ENCODE measurements at regions not wholly inside any gene's neighbourhood (a gene's known extent, or its start where the extent isn't known, plus 50 kb on each side); places are given as distances from the start of the nearest gene placed in this dataset.

DNA sequence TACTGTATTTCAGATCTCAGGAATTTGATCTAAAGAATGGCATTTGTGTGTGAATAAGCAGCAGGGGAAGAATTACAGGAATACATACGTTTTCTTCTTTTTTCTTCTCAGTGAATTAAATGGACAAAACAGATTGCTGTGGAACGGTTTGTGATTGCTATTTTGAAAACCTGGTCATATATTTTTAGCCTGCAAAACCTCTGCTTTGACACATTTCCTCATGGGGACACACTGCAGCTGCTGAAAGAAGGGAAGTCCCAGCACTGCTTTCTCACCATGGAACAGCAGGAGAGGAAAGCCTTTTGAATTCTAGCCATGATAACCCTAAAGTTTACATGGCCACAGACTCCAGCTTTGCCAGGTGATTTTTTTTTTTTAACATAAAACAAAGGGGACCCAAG is 315.0 kb downstream of the OXSM start:
- ChIA-PET POLR2A (no interaction called here), CTCF (interaction anchor here (1.6 kb wide), 1 partner anchor 26 kb away, joined by 4 read pairs; no protein-coding TSS in a partner anchor)
- TF ChIP-seq, protein P1, sequence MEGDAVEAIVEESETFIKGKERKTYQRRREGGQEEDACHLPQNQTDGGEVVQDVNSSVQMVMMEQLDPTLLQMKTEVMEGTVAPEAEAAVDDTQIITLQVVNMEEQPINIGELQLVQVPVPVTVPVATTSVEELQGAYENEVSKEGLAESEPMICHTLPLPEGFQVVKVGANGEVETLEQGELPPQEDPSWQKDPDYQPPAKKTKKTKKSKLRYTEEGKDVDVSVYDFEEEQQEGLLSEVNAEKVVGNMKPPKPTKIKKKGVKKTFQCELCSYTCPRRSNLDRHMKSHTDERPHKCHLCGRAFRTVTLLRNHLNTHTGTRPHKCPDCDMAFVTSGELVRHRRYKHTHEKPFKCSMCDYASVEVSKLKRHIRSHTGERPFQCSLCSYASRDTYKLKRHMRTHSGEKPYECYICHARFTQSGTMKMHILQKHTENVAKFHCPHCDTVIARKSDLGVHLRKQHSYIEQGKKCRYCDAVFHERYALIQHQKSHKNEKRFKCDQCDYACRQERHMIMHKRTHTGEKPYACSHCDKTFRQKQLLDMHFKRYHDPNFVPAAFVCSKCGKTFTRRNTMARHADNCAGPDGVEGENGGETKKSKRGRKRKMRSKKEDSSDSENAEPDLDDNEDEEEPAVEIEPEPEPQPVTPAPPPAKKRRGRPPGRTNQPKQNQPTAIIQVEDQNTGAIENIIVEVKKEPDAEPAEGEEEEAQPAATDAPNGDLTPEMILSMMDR (IDR thresholded peaks at IDR 0.05; ENCODE audit: control extremely low read depth, extremely low read depth, low read depth, missing control alignments) = no peak
- DNase-seq (ENCODE audit: extremely low spot score) = no peak

DNA sequence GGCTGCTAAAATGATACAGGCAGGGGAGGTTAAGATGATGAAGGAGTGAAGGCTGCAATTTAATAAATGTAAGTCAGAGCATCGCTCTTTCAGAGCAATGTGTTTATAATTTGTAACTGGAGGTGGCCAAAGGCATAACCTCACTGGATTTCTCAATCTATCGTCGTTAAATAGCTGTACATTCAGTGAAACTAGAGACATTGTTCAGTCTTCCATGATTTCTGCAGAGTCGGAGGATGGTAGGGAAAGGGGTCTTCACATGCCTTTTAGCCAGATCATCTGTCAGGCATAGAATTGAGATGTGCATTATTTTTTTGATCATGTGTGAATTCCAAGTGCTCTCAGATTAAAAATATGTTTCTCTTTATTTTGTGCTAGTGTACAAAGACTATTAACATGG is 315.4 kb downstream of the OXSM start:
- no peak for DNase-seq (ENCODE audit: extremely low spot score)
- TF ChIP-seq, protein P1 (IDR thresholded peaks at IDR 0.05; ENCODE audit: control extremely low read depth, extremely low read depth, low read depth, missing control alignments) = no peak
- CTCF ChIA-PET = no interaction called here
- POLR2A ChIA-PET = no interaction called here

DNA sequence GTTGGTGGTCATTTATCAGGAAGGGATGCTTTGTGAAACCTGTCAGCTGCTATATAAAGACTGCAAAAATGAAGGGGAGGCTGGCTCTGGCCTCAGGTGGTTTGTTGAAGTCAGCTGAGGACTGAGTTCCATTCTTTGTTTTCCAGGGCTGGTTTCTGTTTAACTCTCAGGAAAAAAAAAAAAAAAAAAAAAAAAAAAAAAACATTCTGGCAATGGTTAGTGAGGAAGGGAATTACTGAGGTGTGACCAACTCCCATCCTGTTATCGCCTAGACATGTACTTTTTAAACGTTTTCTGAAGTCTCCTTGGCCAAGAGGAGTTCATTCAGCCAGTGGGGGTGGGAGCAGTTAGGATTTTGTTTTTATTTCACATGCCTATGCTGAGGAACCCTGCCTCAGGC is 316.3 kb downstream of the OXSM start:
- POLR2A ChIA-PET = no interaction called here
- DNase-seq (ENCODE audit: extremely low spot score) = no peak

DNA sequence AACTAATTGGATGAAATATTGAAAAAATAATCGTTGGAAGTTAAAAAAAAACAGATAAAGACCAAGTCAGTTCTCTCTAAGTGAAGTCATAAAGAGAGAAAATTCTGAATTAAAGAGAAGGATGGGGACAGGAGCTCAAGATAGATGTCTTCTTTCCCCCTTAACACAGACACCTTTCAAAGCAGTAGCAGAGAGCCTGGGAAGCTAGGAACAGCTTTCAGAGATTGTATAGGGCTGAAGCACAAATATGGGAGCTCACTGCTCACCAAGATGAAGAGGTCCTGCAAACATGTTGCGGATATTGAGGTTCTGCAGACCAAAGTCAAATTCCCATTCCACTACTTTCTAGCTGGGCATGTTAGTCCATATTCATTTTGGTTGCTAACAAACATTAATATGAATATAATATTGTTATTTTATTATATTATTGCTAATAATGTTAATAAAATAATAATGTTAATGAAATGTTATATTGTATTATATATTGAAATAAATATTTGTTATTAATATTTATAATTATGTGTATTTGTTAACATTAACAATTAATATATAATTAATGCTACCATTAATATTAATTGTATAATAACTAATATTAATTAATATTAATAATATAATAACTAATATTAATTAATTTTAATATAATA is 319.1 kb downstream of the OXSM start:
- CTCF ChIA-PET = no interaction called here
- no peak for DNase-seq (ENCODE audit: extremely low spot score)
- TF ChIP-seq, protein P1 (IDR thresholded peaks at IDR 0.05; ENCODE audit: control extremely low read depth, extremely low read depth, low read depth, missing control alignments) = no peak
- POLR2A ChIA-PET = no interaction called here

More for the DNA sequence above, 316.3 kb downstream of the OXSM start:
- TF ChIP-seq, protein P1 (IDR thresholded peaks at IDR 0.05; ENCODE audit: control extremely low read depth, extremely low read depth, low read depth, missing control alignments) = no peak
- CTCF ChIA-PET = interaction anchor here (1.9 kb wide), 1 partner anchor 12 kb away, joined by 6 read pairs; no protein-coding TSS in a partner anchor

DNA sequence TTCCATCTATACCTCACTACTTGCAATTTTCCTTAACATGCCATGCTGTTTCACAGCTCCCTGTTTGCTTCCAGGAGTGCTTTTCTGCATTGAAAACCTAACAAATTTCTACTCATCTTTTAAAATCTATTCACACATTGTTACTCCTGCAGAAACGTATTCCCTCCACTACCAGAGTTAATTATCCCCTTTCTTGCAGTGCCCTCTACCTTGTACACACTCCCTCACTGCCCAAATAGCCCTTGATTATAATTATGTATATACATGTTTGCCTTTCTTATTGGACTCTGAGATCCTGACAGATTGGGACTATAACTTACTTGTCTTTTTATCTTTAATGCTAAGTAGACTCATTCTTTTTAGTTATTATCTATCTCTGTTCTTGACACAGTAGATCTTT is 325.0 kb downstream of the OXSM start:
- ChIA-PET CTCF (no interaction called here), POLR2A (no interaction called here)
- no peak for DNase-seq (ENCODE audit: extremely low spot score)
- TF ChIP-seq, protein P1 (IDR thresholded peaks at IDR 0.05; ENCODE audit: control extremely low read depth, extremely low read depth, low read depth, missing control alignments) = no peak

DNA sequence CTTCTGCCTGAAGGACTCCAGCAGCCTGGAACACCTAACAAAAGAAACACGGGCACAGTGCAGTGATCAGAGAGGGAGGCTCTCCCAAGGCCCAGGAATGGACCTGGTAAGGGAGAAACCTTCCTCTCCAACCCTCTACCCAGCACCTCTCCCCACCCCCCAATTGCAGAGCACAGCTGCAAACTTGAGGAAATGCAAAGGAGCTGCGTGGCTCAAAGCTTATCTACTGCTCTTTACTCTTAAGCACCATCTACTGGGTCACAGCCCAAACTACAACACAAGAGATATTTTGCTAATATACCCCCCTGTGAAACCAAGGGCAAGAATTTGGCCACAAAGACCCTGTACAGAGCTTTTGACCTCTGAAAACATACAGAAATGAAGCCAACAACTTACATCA is 328.3 kb downstream of the OXSM start:
- TF ChIP-seq, protein P1 (IDR thresholded peaks at IDR 0.05; ENCODE audit: control extremely low read depth, extremely low read depth, low read depth, missing control alignments) = peak; percentile 46
- ChIA-PET CTCF (interaction anchor here (0.9 to 2.5 kb wide), 11 partner anchors 11 to 470 kb away, joined by 3 to 21 read pairs (median 3); no protein-coding TSS in a partner anchor), POLR2A (no interaction called here)
- DNase-seq (ENCODE audit: extremely low spot score) = peak; percentile 10
